ENCODE measurements at regions not wholly inside any gene's neighbourhood (a gene's known extent, or its start where the extent isn't known, plus 50 kb on each side); places are given as distances from the start of the nearest gene placed in this dataset.

GRCh38 chr2:226063704-226064440, 664.4 kb downstream of the NYAP2 start:
- DNase-seq: no peak
- Histone ChIP-seq H3K36me3 (replicated peaks; ENCODE audit: control insufficient read depth, insufficient read depth, low read length) (no peaks in the 10 kb centered on the region), H3K4me3 (ENCODE audit: insufficient read depth, low read depth, low read length) (no peak overlapping the region), H3K27me3 (ENCODE audit: control insufficient read depth, insufficient read depth, low read length) (no peaks in the 10 kb centered on the region)

GRCh38 chr2:226059961-226060627, 660.6 kb downstream of the NYAP2 start:
- no peak overlapping the region for H3K4me3 ChIP-seq (ENCODE audit: insufficient read depth, low read depth, low read length)
- H3K36me3 ChIP-seq (replicated peaks; ENCODE audit: control insufficient read depth, insufficient read depth, low read length): no peaks in the 10 kb centered on the region
- H3K27me3 ChIP-seq (ENCODE audit: control insufficient read depth, insufficient read depth, low read length): no peaks in the 10 kb centered on the region
- no peak for DNase-seq

- Histone ChIP-seq H3K27me3 (ENCODE audit: control insufficient read depth, insufficient read depth, low read length) (no peaks in the 10 kb centered on the region), H3K36me3 (replicated peaks; ENCODE audit: control insufficient read depth, insufficient read depth, low read length) (no peaks in the 10 kb centered on the region), H3K4me3 (ENCODE audit: insufficient read depth, low read depth, low read length) (no peak overlapping the region)
- no peak for DNase-seq
Observed at GRCh38 chr2:226057914-226058313, 658.4 kb downstream of the NYAP2 start.

- no peak overlapping the region for H3K4me3 ChIP-seq (ENCODE audit: insufficient read depth, low read depth, low read length)
- no peak for DNase-seq
- no peaks in the 10 kb centered on the region for H3K36me3 ChIP-seq (replicated peaks; ENCODE audit: control insufficient read depth, insufficient read depth, low read length)
- no peaks in the 10 kb centered on the region for H3K27me3 ChIP-seq (ENCODE audit: control insufficient read depth, insufficient read depth, low read length)
Observed at GRCh38 chr2:226057365-226057764, 657.9 kb downstream of the NYAP2 start.

- DNase-seq: no peak
- H3K36me3 ChIP-seq (replicated peaks; ENCODE audit: control insufficient read depth, insufficient read depth, low read length): no peaks in the 10 kb centered on the region
- no peak overlapping the region for H3K4me3 ChIP-seq (ENCODE audit: insufficient read depth, low read depth, low read length)
- H3K27me3 ChIP-seq (ENCODE audit: control insufficient read depth, insufficient read depth, low read length): no peaks in the 10 kb centered on the region
Observed at GRCh38 chr2:226052772-226053416, 653.4 kb downstream of the NYAP2 start.

GRCh38 chr2:226050822-226051221, 651.3 kb downstream of the NYAP2 start:
- Histone ChIP-seq H3K4me3 (ENCODE audit: insufficient read depth, low read depth, low read length) (no peak overlapping the region), H3K27me3 (ENCODE audit: control insufficient read depth, insufficient read depth, low read length) (no peaks in the 10 kb centered on the region), H3K36me3 (replicated peaks; ENCODE audit: control insufficient read depth, insufficient read depth, low read length) (no peaks in the 10 kb centered on the region)
- DNase-seq: no peak

GRCh38 chr2:226048611-226049010, 649.1 kb downstream of the NYAP2 start:
- H3K27me3 ChIP-seq (ENCODE audit: control insufficient read depth, insufficient read depth, low read length): no peaks in the 10 kb centered on the region
- no peaks in the 10 kb centered on the region for H3K36me3 ChIP-seq (replicated peaks; ENCODE audit: control insufficient read depth, insufficient read depth, low read length)
- peak; percentile 1 for DNase-seq
- no peak overlapping the region for H3K4me3 ChIP-seq (ENCODE audit: insufficient read depth, low read depth, low read length)

- Histone ChIP-seq H3K27me3 (ENCODE audit: control insufficient read depth, insufficient read depth, low read length) (no peaks in the 10 kb centered on the region), H3K4me3 (ENCODE audit: insufficient read depth, low read depth, low read length) (no peak overlapping the region), H3K36me3 (replicated peaks; ENCODE audit: control insufficient read depth, insufficient read depth, low read length) (no peaks in the 10 kb centered on the region)
- no peak for DNase-seq
Observed at GRCh38 chr2:226045080-226045479, 645.6 kb downstream of the NYAP2 start.

GRCh38 chr2:226040344-226040900, 640.9 kb downstream of the NYAP2 start:
- Histone ChIP-seq H3K4me3 (ENCODE audit: insufficient read depth, low read depth, low read length) (no peak overlapping the region), H3K36me3 (replicated peaks; ENCODE audit: control insufficient read depth, insufficient read depth, low read length) (no peaks in the 10 kb centered on the region), H3K27me3 (ENCODE audit: control insufficient read depth, insufficient read depth, low read length) (no peaks in the 10 kb centered on the region)
- no peak for DNase-seq

GRCh38 chr2:226037526-226037925, 638.0 kb downstream of the NYAP2 start:
- no peaks in the 10 kb centered on the region for H3K36me3 ChIP-seq (replicated peaks; ENCODE audit: control insufficient read depth, insufficient read depth, low read length)
- no peaks in the 10 kb centered on the region for H3K27me3 ChIP-seq (ENCODE audit: control insufficient read depth, insufficient read depth, low read length)
- no peak overlapping the region for H3K4me3 ChIP-seq (ENCODE audit: insufficient read depth, low read depth, low read length)
- no peak for DNase-seq

GRCh38 chr2:226031647-226032501, 632.4 kb downstream of the NYAP2 start:
- DNase-seq: peak; percentile 6

GRCh38 chr2:226030788-226031646, 631.5 kb downstream of the NYAP2 start:
- peak; percentile 69 for DNase-seq
- Histone ChIP-seq H3K27me3 (ENCODE audit: control insufficient read depth, insufficient read depth, low read length) (no peaks in the 10 kb centered on the region), H3K36me3 (replicated peaks; ENCODE audit: control insufficient read depth, insufficient read depth, low read length) (no peaks in the 10 kb centered on the region), H3K4me3 (ENCODE audit: insufficient read depth, low read depth, low read length) (peak overlapping the region; percentile 59)

More at GRCh38 chr2:226031647-226032501, 632.4 kb downstream of the NYAP2 start:
- Histone ChIP-seq H3K36me3 (replicated peaks; ENCODE audit: control insufficient read depth, insufficient read depth, low read length) (no peaks in the 10 kb centered on the region), H3K27me3 (ENCODE audit: control insufficient read depth, insufficient read depth, low read length) (no peaks in the 10 kb centered on the region), H3K4me3 (ENCODE audit: insufficient read depth, low read depth, low read length) (peak overlapping the region; percentile 59; the same call in 1 of the 2 replicates)

GRCh38 chr2:226030369-226030768, 630.9 kb downstream of the NYAP2 start:
- Histone ChIP-seq H3K4me3 (ENCODE audit: insufficient read depth, low read depth, low read length) (peak overlapping the region; percentile 59), H3K27me3 (ENCODE audit: control insufficient read depth, insufficient read depth, low read length) (no peaks in the 10 kb centered on the region), H3K36me3 (replicated peaks; ENCODE audit: control insufficient read depth, insufficient read depth, low read length) (no peaks in the 10 kb centered on the region)
- no peak for DNase-seq
